ENCODE measurements at regions not wholly inside any gene's neighbourhood (a gene's known extent, or its start where the extent isn't known, plus 50 kb on each side); places are given as distances from the start of the nearest gene placed in this dataset.

GRCh38 chr4:173698557-173699262 lies 168.7 kb upstream of the HAND2 start:
- Histone ChIP-seq H3K36me3 (no peaks in the 10 kb centered on the region), H3K4me3 (ENCODE audit: low read depth, low read length) (no peak overlapping the region), H3K9me3 (no peaks in the 10 kb centered on the region), H3K27me3 (no peaks in the 10 kb centered on the region), H3K4me1 (no peaks in the 10 kb centered on the region; the same call in 1 of the 2 replicates)
- TF ChIP-seq CTCF (IDR thresholded peaks at IDR 0.05; ENCODE audit: low read depth, low read length) = no peak
- DNase-seq = no peak

- no peak overlapping the region for H3K4me3 ChIP-seq (ENCODE audit: low read depth, low read length)
- no peaks in the 10 kb centered on the region for H3K36me3 ChIP-seq
- TF ChIP-seq CTCF (IDR thresholded peaks at IDR 0.05; ENCODE audit: low read depth, low read length) = no peak
- H3K27me3 ChIP-seq = no peaks in the 10 kb centered on the region
- H3K4me1 ChIP-seq = no peaks in the 10 kb centered on the region; the same call in 1 of the 2 replicates
- H3K9me3 ChIP-seq = no peaks in the 10 kb centered on the region
- DNase-seq = no peak
These were observed 167.8 kb upstream of the HAND2 start for GRCh38 chr4:173697840-173698239.

GRCh38 chr4:173696551-173696950 lies 166.5 kb upstream of the HAND2 start:
- TF ChIP-seq CTCF (IDR thresholded peaks at IDR 0.05; ENCODE audit: low read depth, low read length) = no peak
- Histone ChIP-seq H3K4me1 (no peaks in the 10 kb centered on the region; the same call in 1 of the 2 replicates), H3K36me3 (no peaks in the 10 kb centered on the region), H3K9me3 (no peaks in the 10 kb centered on the region), H3K27me3 (no peaks in the 10 kb centered on the region), H3K4me3 (ENCODE audit: low read depth, low read length) (no peak overlapping the region)
- DNase-seq = no peak

- no peaks in the 10 kb centered on the region for H3K9me3 ChIP-seq
- DNase-seq = no peak
- no peak for TF ChIP-seq CTCF (IDR thresholded peaks at IDR 0.05; ENCODE audit: low read depth, low read length)
- H3K36me3 ChIP-seq = no peaks in the 10 kb centered on the region
- no peaks in the 10 kb centered on the region; the same call in 1 of the 2 replicates for H3K4me1 ChIP-seq
- H3K27me3 ChIP-seq = no peaks in the 10 kb centered on the region
- no peak overlapping the region for H3K4me3 ChIP-seq (ENCODE audit: low read depth, low read length)
These were observed 166.0 kb upstream of the HAND2 start for GRCh38 chr4:173696011-173696410.

GRCh38 chr4:173685831-173686210 lies 155.8 kb upstream of the HAND2 start:
- no peak for TF ChIP-seq CTCF (IDR thresholded peaks at IDR 0.05; ENCODE audit: low read depth, low read length)
- no peaks in the 10 kb centered on the region for H3K36me3 ChIP-seq
- no peaks in the 10 kb centered on the region for H3K27me3 ChIP-seq
- no peak overlapping the region for H3K4me3 ChIP-seq (ENCODE audit: low read depth, low read length)
- H3K9me3 ChIP-seq = no peaks in the 10 kb centered on the region
- H3K4me1 ChIP-seq = no peaks in the 10 kb centered on the region
- no peak for DNase-seq

GRCh38 chr4:173685165-173685830 lies 155.3 kb upstream of the HAND2 start:
- Histone ChIP-seq H3K9me3 (no peaks in the 10 kb centered on the region), H3K4me3 (ENCODE audit: low read depth, low read length) (no peak overlapping the region), H3K36me3 (no peaks in the 10 kb centered on the region), H3K4me1 (no peaks in the 10 kb centered on the region; the same call in 1 of the 2 replicates), H3K27me3 (no peaks in the 10 kb centered on the region)
- no peak for DNase-seq
- no peak for TF ChIP-seq CTCF (IDR thresholded peaks at IDR 0.05; ENCODE audit: low read depth, low read length)

Measured in BE2C (cell line).